ENCODE measurements at regions not wholly inside any gene's neighbourhood (a gene's known extent, or its start where the extent isn't known, plus 50 kb on each side); places are given as distances from the start of the nearest gene placed in this dataset.

- TF ChIP-seq EZH2 (IDR thresholded peaks at IDR 0.05; ENCODE audit: borderline replicate concordance, control insufficient read depth, low read depth, low read length) (no peak), POLR2A (IDR thresholded peaks at IDR 0.05; ENCODE audit: low read depth, low read length) (no peak), HCFC1 (IDR thresholded peaks at IDR 0.05; ENCODE audit: low read length) (no peak), FOXM1 (IDR thresholded peaks at IDR 0.05; ENCODE audit: low read depth, low read length) (no peak), CTCF (IDR thresholded peaks at IDR 0.05 in 2 of 3, conservative IDR thresholded peaks at IDR 0.05 in 1 of 3; ENCODE audit: control insufficient read depth in 2 of 3, extremely low read depth in 1 of 3, insufficient read depth in 1 of 3, low read depth in 3 of 3, low read length in 3 of 3) (no peak), YY1 (IDR thresholded peaks at IDR 0.05; ENCODE audit: low read depth, low read length) (no peak), NRF1 (conservative IDR thresholded peaks at IDR 0.05; ENCODE audit: low read depth, low read length) (no peak), EP300 (IDR thresholded peaks at IDR 0.05; ENCODE audit: borderline replicate concordance in 1 of 2, control insufficient read depth in 1 of 2, low read depth in 2 of 2, low read length in 2 of 2) (no peak), RBBP5 (conservative IDR thresholded peaks at IDR 0.05) (no peak), NR2C2 (IDR thresholded peaks at IDR 0.05; ENCODE audit: borderline replicate concordance, control insufficient read depth, insufficient read length, low read depth) (no peak), TAF1 (IDR thresholded peaks at IDR 0.05; ENCODE audit: borderline replicate concordance, low read depth, low read length) (no peak), SMAD5 (IDR thresholded peaks at IDR 0.05; ENCODE audit: low read depth) (no peak), POLR2AphosphoS2 (IDR thresholded peaks at IDR 0.05; ENCODE audit: low read depth, low read length) (no peak)
These were observed 1236.0 kb upstream of the CELF2 start for GRCh38 chr10:9781666-9782065.
